HL-60 (cell line): ENCODE measurements at regions not wholly inside any gene's neighbourhood (a gene's known extent, or its start where the extent isn't known, plus 50 kb on each side); places are given as distances from the start of the nearest gene placed in this dataset.

ENCODE experiments used
- DNase-seq, 2 experiments: peaks; one replicate each; pipeline ENCODE4 v3.0.0-alpha.2; 2010 to 2020; ENCODE audit warnings: low read depth in 1 of 2, low spot score in 1 of 2
- H3K27ac ChIP-seq: fragments of 250-450 bp; sonication (Bioruptor Pico); replicated peaks from 2 replicates; pipeline ENCODE4 v1.5.1; 2020; ENCODE audit warnings: mild to moderate bottlenecking, moderate library complexity
- H3K27me3 ChIP-seq: fragments of 250-450 bp; sonication (Bioruptor Pico); 2 replicates; pipeline ENCODE4 v1.5.1; 2021; ENCODE audit warnings: mild to moderate bottlenecking, moderate library complexity; ENCODE audit not compliant: insufficient read depth, poor library complexity, severe bottlenecking
- H3K4me3 ChIP-seq: replicated peaks from 2 replicates; pipeline ENCODE4 v1.5.1; 2011; ENCODE audit warnings: mild to moderate bottlenecking, control low read depth, low read length; ENCODE audit not compliant: insufficient read depth
- CTCF ChIP-seq: IDR thresholded peaks from one replicate; pipeline ENCODE4 v1.5.1; 2011; ENCODE audit warnings: low read length, control low read depth, inconsistent platforms; ENCODE audit not compliant: insufficient read depth
- GABPA ChIP-seq: IDR thresholded peaks from 2 replicates; pipeline ENCODE4 v1.6.1; 2012; ENCODE audit warnings: low read depth
- POLR2AphosphoS5 ChIP-seq: IDR thresholded peaks from 2 replicates; pipeline ENCODE4 v1.6.1; 2012; ENCODE audit warnings: low read depth
- REST ChIP-seq: IDR thresholded peaks from 2 replicates; pipeline ENCODE4 v1.6.1; 2012; ENCODE audit warnings: low read depth; ENCODE audit not compliant: insufficient replicate concordance
- SPI1 ChIP-seq: IDR thresholded peaks from 2 replicates; pipeline ENCODE4 v1.6.1; 2012; ENCODE audit warnings: low read depth, mild to moderate bottlenecking, borderline replicate concordance

GRCh38 chr20:40738976-40739375 lies 49.9 kb upstream of the MAFB start:
- no peak overlapping the region for H3K4me3 ChIP-seq
- no peak for DNase-seq
- TF ChIP-seq SPI1 (no peak), GABPA (no peak), REST (no peak), POLR2AphosphoS5 (no peak), CTCF (no peak)
- H3K27me3 ChIP-seq = peaks cover 7% of the 10 kb centered on the region
- no peak overlapping the region for H3K27ac ChIP-seq

- TF ChIP-seq GABPA (no peak), POLR2AphosphoS5 (no peak), REST (no peak), CTCF (no peak), SPI1 (no peak)
- H3K27ac ChIP-seq = no peak overlapping the region
- H3K27me3 ChIP-seq = peaks cover 13% of the 10 kb centered on the region
- no peak overlapping the region for H3K4me3 ChIP-seq
- no peak for DNase-seq
Observed at GRCh38 chr20:40739841-40740240, 50.8 kb upstream of the MAFB start.

- peaks cover 15% of the 10 kb centered on the region for H3K27me3 ChIP-seq
- H3K4me3 ChIP-seq = no peak overlapping the region
- no peak overlapping the region for H3K27ac ChIP-seq
- DNase-seq = peak; percentile 14 to 56
- TF ChIP-seq CTCF (peak; percentile 90), POLR2AphosphoS5 (no peak)
Observed at GRCh38 chr20:40741507-40742106, 52.6 kb upstream of the MAFB start.

- TF ChIP-seq GABPA (no peak), REST (no peak), CTCF (no peak), SPI1 (no peak), POLR2AphosphoS5 (no peak)
- no peak overlapping the region for H3K4me3 ChIP-seq
- H3K27ac ChIP-seq = no peak overlapping the region
- DNase-seq = no peak
- peaks cover 15% of the 10 kb centered on the region for H3K27me3 ChIP-seq
Observed at GRCh38 chr20:40743141-40743775, 54.2 kb upstream of the MAFB start.
